Caco-2 (cell line): ENCODE measurements at regions not wholly inside any gene's neighbourhood (a gene's known extent, or its start where the extent isn't known, plus 50 kb on each side); places are given as distances from the start of the nearest gene placed in this dataset.
"Not testable (repeated sequence)": the region's sequence is repeated elsewhere in the genome, so short reads cannot be mapped to it uniquely, and the experiment has no call there.

Experiments used
- BruUV-seq: library from RNA; stranded (reverse); fragments of 400-500 nt; replicated peaks from 2 replicates; lab custom pipeline; 2021; lab: Mats Ljungman, UMichigan
- CTCF ChIA-PET: fragments of 300-600 bp; sonication (Branson Sonifier 250); formaldehyde crosslinking; loops from one replicate; lab custom pipeline; 2022; ENCODE audit warnings: antibody characterized with exemption; lab: Charles Lee
- POLR2A ChIA-PET: fragments of 300-600 bp; sonication (Branson Sonifier 250); formaldehyde crosslinking; loops from one replicate; lab custom pipeline; 2022; ENCODE audit warnings: antibody characterized with exemption; lab: Charles Lee
- DNase-seq, 2 experiments: peaks; one replicate each; pipeline versions ENCODE4 v3.0.0 to v3.0.0-alpha.2; 2020 to 2022
- H3K27me3 ChIP-seq: replicated peaks from 2 replicates; pipeline ENCODE4 v1.6.0; 2011; ENCODE audit warnings: low read length; ENCODE audit not compliant: control insufficient read depth, insufficient read depth
- H3K36me3 ChIP-seq: 2 replicates; pipeline ENCODE4 v1.5.1; 2011; ENCODE audit warnings: low read length; ENCODE audit not compliant: control insufficient read depth, insufficient read depth
- H3K4me1 ChIP-seq: fragments of 250-450 bp; sonication (Bioruptor Pico); 2 replicates; pipeline ENCODE4 v1.5.1; 2020; ENCODE audit warnings: mild to moderate bottlenecking
- H3K4me3 ChIP-seq: 2 replicates; pipeline ENCODE4 v1.5.1; 2011; ENCODE audit warnings: low read depth, mild to moderate bottlenecking, control low read depth, low read length
- H3K9me3 ChIP-seq: fragments of 250-450 bp; sonication (Bioruptor Pico); 2 replicates; pipeline ENCODE4 v1.5.1; 2020; ENCODE audit warnings: mild to moderate bottlenecking, moderate library complexity
- H3K27ac Mint-ChIP-seq: one replicate; pipeline ENCODE4 v1.8.0; 2022; ENCODE audit warnings: mixed read lengths; ENCODE audit not compliant: unreplicated experiment
- H3K27me3 Mint-ChIP-seq: one replicate; pipeline ENCODE4 v1.8.0; 2022; ENCODE audit warnings: mixed read lengths; ENCODE audit not compliant: insufficient read depth, unreplicated experiment
- H3K36me3 Mint-ChIP-seq: one replicate; pipeline ENCODE4 v1.8.0; 2022; ENCODE audit warnings: mild to moderate bottlenecking, mixed read lengths; ENCODE audit not compliant: insufficient read depth, unreplicated experiment
- H3K4me1 Mint-ChIP-seq: one replicate; pipeline ENCODE4 v1.8.0; 2022; ENCODE audit warnings: low read depth, mixed read lengths; ENCODE audit not compliant: unreplicated experiment
- H3K4me3 Mint-ChIP-seq: one replicate; pipeline ENCODE4 v1.8.0; 2022; ENCODE audit warnings: mild to moderate bottlenecking, moderate library complexity, mixed read lengths; ENCODE audit not compliant: unreplicated experiment
- H3K9me3 Mint-ChIP-seq: one replicate; pipeline ENCODE4 v1.8.0; 2022; ENCODE audit warnings: mixed read lengths; ENCODE audit not compliant: unreplicated experiment
- CTCF ChIP-seq, 2 experiments: fragments of 200-600 bp in 1 of 2; IDR thresholded peaks; 1 replicate in 1 of 2; 2 replicates in 1 of 2; pipeline versions ENCODE4 v1.5.1 to v1.8.0; 2011 to 2022; ENCODE audit warnings: antibody characterized with exemption in 1 of 2, control low read depth in 1 of 2, inconsistent platforms in 1 of 2, low read depth in 1 of 2, low read length in 1 of 2, mild to moderate bottlenecking in 1 of 2, moderate library complexity in 1 of 2; ENCODE audit not compliant: insufficient read depth in 1 of 2, severe bottlenecking in 1 of 2, unreplicated experiment in 1 of 2
- intact Hi-C: fragments of 100-400 bp; cut with micrococcal nuclease; formaldehyde crosslinking; loops from one replicate; pipeline ENCODE4 v1.10.0; 2022; ENCODE audit not compliant: unreplicated experiment

GRCh38 chr2:37734891-37735523 lies 63.6 kb upstream of the CDC42EP3 start:
- CTCF ChIA-PET, H3K27me3 Mint-ChIP-seq, intact Hi-C loops, H3K9me3 ChIP-seq, H3K9me3 Mint-ChIP-seq, H3K4me3 ChIP-seq, BruUV-seq, H3K36me3 Mint-ChIP-seq, H3K27me3 ChIP-seq, DNase-seq, H3K36me3 ChIP-seq, H3K4me3 Mint-ChIP-seq: not testable (repeated sequence)
- peaks cover 53% of the 10 kb centered on the region for H3K4me1 Mint-ChIP-seq
- POLR2A ChIA-PET, result interaction anchor here (0.6 kb wide), 1 partner anchor 24 kb away, joined by 5 read pairs; no protein-coding TSS in a partner anchor
- H3K27ac Mint-ChIP-seq, result peak overlapping the region; percentile 70
- H3K4me1 ChIP-seq, result peaks cover 34% of the 10 kb centered on the region

- H3K27me3 ChIP-seq, H3K27me3 Mint-ChIP-seq, CTCF ChIA-PET, H3K9me3 ChIP-seq, H3K36me3 ChIP-seq, DNase-seq, H3K4me3 Mint-ChIP-seq, H3K36me3 Mint-ChIP-seq, H3K4me3 ChIP-seq, intact Hi-C loops, BruUV-seq, H3K9me3 Mint-ChIP-seq: not testable (repeated sequence)
- POLR2A ChIA-PET, result interaction anchor here (0.6 kb wide), 1 partner anchor 24 kb away, joined by 5 read pairs; no protein-coding TSS in a partner anchor
- H3K4me1 ChIP-seq, result peaks cover 29% of the 10 kb centered on the region
- peak overlapping the region; percentile 70 for H3K27ac Mint-ChIP-seq
- peaks cover 53% of the 10 kb centered on the region for H3K4me1 Mint-ChIP-seq
These were observed 64.1 kb upstream of the CDC42EP3 start for GRCh38 chr2:37735524-37735910.

GRCh38 chr2:37737507-37737906 lies 66.1 kb upstream of the CDC42EP3 start:
- BruUV-seq, result no TSS peak
- H3K27me3 ChIP-seq, result no peaks in the 10 kb centered on the region
- H3K4me3 ChIP-seq, result no peak overlapping the region
- peaks cover 25% of the 10 kb centered on the region for H3K4me1 ChIP-seq
- peaks cover 53% of the 10 kb centered on the region for H3K4me1 Mint-ChIP-seq
- peak overlapping the region; percentile 47 for H3K4me3 Mint-ChIP-seq
- no peaks in the 10 kb centered on the region for H3K27me3 Mint-ChIP-seq
- no peaks in the 10 kb centered on the region for H3K9me3 ChIP-seq
- TF ChIP-seq CTCF (IDR thresholded peaks at IDR 0.05; ENCODE audit: insufficient read depth in 1 of 2, low read depth in 1 of 2, low read length in 1 of 2, severe bottlenecking in 1 of 2, unreplicated experiment in 1 of 2), result no peak
- no peak for DNase-seq
- H3K36me3 Mint-ChIP-seq, result peaks cover 10% of the 10 kb centered on the region
- H3K36me3 ChIP-seq, result no peaks in the 10 kb centered on the region
- peaks cover 8% of the 10 kb centered on the region for H3K9me3 Mint-ChIP-seq
- ChIA-PET POLR2A (interaction anchor here (1.4 kb wide), 1 partner anchor 48 kb away, joined by 3 read pairs; no protein-coding TSS in a partner anchor), CTCF (interaction anchor here (0.9 to 1.0 kb wide), 2 partner anchors 58 to 95 kb away, joined by 3 to 4 read pairs; no protein-coding TSS in a partner anchor)
- intact Hi-C loops, result no loop called here
- peak overlapping the region; percentile 95 for H3K27ac Mint-ChIP-seq

GRCh38 chr2:37738266-37738885 lies 66.9 kb upstream of the CDC42EP3 start:
- H3K4me3 Mint-ChIP-seq, result peak overlapping the region; percentile 52

More at GRCh38 chr2:37738266-37738885, 66.9 kb upstream of the CDC42EP3 start:
- Histone ChIP-seq H3K9me3 (no peaks in the 10 kb centered on the region), H3K27me3 (no peaks in the 10 kb centered on the region), H3K4me3 (no peak overlapping the region), H3K36me3 (no peaks in the 10 kb centered on the region), H3K4me1 (peaks cover 25% of the 10 kb centered on the region)
- BruUV-seq, result TSS peak; percentile 76
- Mint-ChIP-seq H3K27ac (peak overlapping the region; percentile 95), H3K9me3 (peaks cover 4% of the 10 kb centered on the region), H3K36me3 (peaks cover 10% of the 10 kb centered on the region), H3K4me1 (peaks cover 50% of the 10 kb centered on the region), H3K27me3 (no peaks in the 10 kb centered on the region)
- intact Hi-C loops, result loop anchor here (1.0 kb wide), 7 partner anchors 28 to 168 kb away; no protein-coding TSS in a partner anchor
- ChIA-PET CTCF (interaction anchor here (0.9 to 1.0 kb wide), 3 partner anchors 57 to 139 kb away, joined by 3 to 4 read pairs (median 3); no protein-coding TSS in a partner anchor), POLR2A (interaction anchor here (0.6 to 1.4 kb wide), 3 partner anchors 9 to 77 kb away, joined by 3 read pairs; no protein-coding TSS in a partner anchor)
- DNase-seq, result peak; percentile 84 to 90
- TF ChIP-seq CTCF (IDR thresholded peaks at IDR 0.05; ENCODE audit: insufficient read depth in 1 of 2, low read depth in 1 of 2, low read length in 1 of 2, severe bottlenecking in 1 of 2, unreplicated experiment in 1 of 2), result no peak
